ENCODE measurements at regions not wholly inside any gene's neighbourhood (a gene's known extent, or its start where the extent isn't known, plus 50 kb on each side); places are given as distances from the start of the nearest gene placed in this dataset.

GRCh38 chr4:111930659-111931058, 214.6 kb upstream of the FAM241A start (continued):
- peak; percentile 55; the same call in 1 of the 2 replicates for TF ChIP-seq ATF2 (IDR thresholded peaks at IDR 0.05; ENCODE audit: low read length)
- no peak for TF ChIP-seq SIN3A (IDR thresholded peaks at IDR 0.05; ENCODE audit: low read depth, low read length)
- TF ChIP-seq IKZF2 (IDR thresholded peaks at IDR 0.05): peak in 1 of 2 experiments; percentile 58; a peak in 2 of 4 replicates
- no peak for TF ChIP-seq YBX1 (IDR thresholded peaks at IDR 0.05)
- TF ChIP-seq SIX5 (IDR thresholded peaks at IDR 0.05; ENCODE audit: low read depth, low read length, severe bottlenecking): no peak
- TF ChIP-seq PAX5 (IDR thresholded peaks at IDR 0.05; ENCODE audit: borderline replicate concordance, low read depth, low read length): peak; percentile 36; the same call in 1 of the 2 replicates
- 0 out of 2 replicates have a peak, but pooled peaks have one; percentile 17 for TF ChIP-seq RAD51 (IDR thresholded peaks at IDR 0.05)
- TF ChIP-seq ZNF217 (IDR thresholded peaks at IDR 0.05): peak; percentile 29; the same call in 1 of the 2 replicates
- peak; percentile 94 for TF ChIP-seq DPF2 (IDR thresholded peaks at IDR 0.05)
- TF ChIP-seq BCLAF1 (IDR thresholded peaks at IDR 0.05): no peak
- TF ChIP-seq IRF4 (IDR thresholded peaks at IDR 0.05; ENCODE audit: low read depth, low read length): peak; percentile 68; the same call in 1 of the 2 replicates
- TF ChIP-seq CBFB (IDR thresholded peaks at IDR 0.05; ENCODE audit: low read depth): 0 out of 2 replicates have a peak, but pooled peaks have one; percentile 33
- TF ChIP-seq CTCF (IDR thresholded peaks at IDR 0.05 in 2 of 3, conservative IDR thresholded peaks at IDR 0.05 in 1 of 3; ENCODE audit: control insufficient read depth in 2 of 3, extremely low read depth in 1 of 3, insufficient read depth in 1 of 3, low read depth in 3 of 3, low read length in 3 of 3): no peak
- TF ChIP-seq SMC3 (IDR thresholded peaks at IDR 0.05; ENCODE audit: borderline replicate concordance, low read length): no peak
- peak; percentile 13; the same call in 1 of the 2 replicates for TF ChIP-seq CREM (IDR thresholded peaks at IDR 0.05; ENCODE audit: low read depth)
- peak; percentile 19; the same call in 1 of the 2 replicates for TF ChIP-seq MXI1 (IDR thresholded peaks at IDR 0.05; ENCODE audit: low read depth, low read length)
- TF ChIP-seq HDAC2 (IDR thresholded peaks at IDR 0.05): no peak
